GM12892 (cell line): ENCODE measurements at regions not wholly inside any gene's neighbourhood (a gene's known extent, or its start where the extent isn't known, plus 50 kb on each side); places are given as distances from the start of the nearest gene placed in this dataset.

ENCODE experiments used
- DNase-seq: peaks from one replicate; pipeline ENCODE4 v3.0.0; 2011; ENCODE audit not compliant: insufficient read length
- FAIRE-seq: peaks from 2 replicates; lab custom pipeline; 2011; peaks lifted over from hg19 to GRCh38; lab: Jason Lieb, UNC
- POLR2A ChIP-seq: IDR thresholded peaks from 2 replicates; pipeline ENCODE4 v1.6.1; 2011; ENCODE audit warnings: low read depth, low read length, control low read depth
- POLR2AphosphoS5 ChIP-seq: IDR thresholded peaks from 2 replicates; pipeline ENCODE4 v1.6.1; 2011; ENCODE audit warnings: low read depth, low read length, control low read depth
- TAF1 ChIP-seq: IDR thresholded peaks from 2 replicates; pipeline ENCODE4 v1.6.1; 2011; ENCODE audit warnings: low read depth, mild to moderate bottlenecking, control low read depth, low read length, borderline replicate concordance

DNA sequence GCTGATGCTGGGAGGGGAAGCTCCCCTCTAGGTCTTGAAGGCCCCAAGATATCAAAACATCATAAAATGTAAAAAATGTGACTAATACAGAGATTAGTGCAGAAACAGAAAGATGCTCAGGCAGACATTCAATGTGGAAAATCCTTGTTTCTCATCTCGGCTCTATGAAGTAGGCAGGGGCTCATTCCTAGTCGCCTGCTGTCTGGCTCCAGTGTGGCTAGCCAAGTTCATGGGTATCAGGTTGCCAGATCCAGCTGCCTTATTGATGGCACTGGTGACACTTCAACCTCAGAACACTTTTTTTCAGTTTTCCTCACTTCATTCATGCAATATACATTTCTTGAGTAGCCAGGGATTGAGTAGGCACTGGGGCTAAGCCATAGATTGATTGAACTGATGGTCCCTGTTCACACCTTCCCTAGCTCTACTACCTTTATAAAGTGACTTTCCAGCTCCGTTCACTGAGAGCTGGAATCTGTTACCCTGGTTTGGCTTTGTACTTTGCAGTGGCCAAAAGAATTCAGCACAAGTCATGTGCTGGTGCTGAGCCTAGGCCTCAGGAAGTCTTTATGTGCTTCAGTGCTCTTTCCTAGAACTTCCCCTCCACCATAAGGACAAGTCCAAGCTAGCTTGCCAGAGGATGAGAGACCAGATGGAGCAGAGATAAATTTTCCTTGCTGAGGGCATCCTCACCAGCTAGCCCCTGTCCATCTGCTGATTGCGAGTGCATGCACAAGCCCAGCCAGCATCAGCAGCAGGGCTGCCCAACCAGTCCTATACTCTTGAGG, 373.6 kb upstream of the ST6GAL2 start:
- TF ChIP-seq POLR2AphosphoS5: no peak
- TF ChIP-seq POLR2A: no peak
- no peak for TF ChIP-seq TAF1
- DNase-seq (no peak), FAIRE-seq (no peak)

DNA sequence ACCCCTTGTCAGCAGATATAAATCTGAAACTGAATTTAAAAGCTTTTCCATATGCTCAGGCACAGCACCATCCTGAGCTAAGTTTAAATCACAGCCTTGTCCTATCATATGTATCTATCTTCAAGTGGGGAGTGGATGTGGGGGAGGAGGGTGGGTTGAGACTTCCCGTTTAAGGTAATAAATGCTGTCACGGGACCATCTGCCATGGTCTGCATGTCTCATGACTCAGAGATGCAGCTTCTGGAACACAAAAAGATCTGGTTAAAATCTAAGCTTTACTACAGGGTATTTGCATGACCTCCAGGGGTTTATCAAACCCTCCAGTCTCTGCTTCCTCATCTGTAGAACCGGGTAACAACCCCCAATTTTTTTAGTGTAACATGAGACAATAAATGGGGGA, 377.7 kb upstream of the ST6GAL2 start:
- FAIRE-seq (no peak), DNase-seq (no peak)
- TF ChIP-seq POLR2AphosphoS5 (no peak), POLR2A (no peak), TAF1 (no peak)

GRCh38 chr2:107264184-107264583, 378.2 kb upstream of the ST6GAL2 start:
- FAIRE-seq: no peak
- DNase-seq: no peak
- TF ChIP-seq POLR2A (no peak), POLR2AphosphoS5 (no peak), TAF1 (no peak)

DNA sequence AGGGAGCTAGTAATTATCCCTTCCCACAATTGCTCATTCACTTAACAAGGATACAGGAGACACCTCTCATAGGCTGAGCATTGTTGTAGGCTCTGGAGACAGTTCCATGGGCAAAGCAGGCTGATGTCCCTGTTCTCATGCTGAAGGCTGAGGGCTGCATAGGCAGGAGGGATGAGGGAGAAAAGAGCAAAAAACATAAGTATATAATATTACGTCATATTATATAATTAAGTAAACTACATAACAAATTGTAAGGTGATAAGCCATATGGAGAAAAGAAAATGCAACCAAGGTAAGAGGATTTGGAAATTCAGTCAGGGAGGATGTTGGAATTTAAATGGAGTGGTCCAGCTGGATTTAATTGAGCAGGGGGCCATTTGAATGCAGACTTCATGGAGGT, 380.6 kb upstream of the ST6GAL2 start:
- DNase-seq (no peak), FAIRE-seq (no peak)
- TF ChIP-seq POLR2A (no peak), TAF1 (no peak), POLR2AphosphoS5 (no peak)

DNA sequence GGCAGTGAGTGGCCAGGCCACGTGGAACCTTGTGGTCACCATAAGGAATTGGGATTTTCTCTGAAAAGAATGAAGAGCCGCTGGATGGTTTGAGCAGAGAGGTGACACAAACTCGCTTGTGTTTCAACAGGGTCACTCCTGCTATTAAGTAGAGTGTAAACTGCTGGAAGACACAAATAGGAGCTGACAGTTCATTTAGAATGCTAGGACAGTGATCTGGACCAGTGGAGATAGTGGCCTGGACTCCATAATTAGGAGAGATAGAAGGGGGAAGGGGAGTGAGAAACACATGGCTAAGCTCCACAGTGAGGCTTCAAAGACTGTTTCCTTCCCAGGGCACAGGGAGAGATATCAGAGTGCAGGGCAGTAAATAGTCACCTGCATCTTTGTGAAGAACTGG, 381.1 kb upstream of the ST6GAL2 start:
- FAIRE-seq: no peak
- TF ChIP-seq TAF1: no peak
- no peak for TF ChIP-seq POLR2A
- no peak for TF ChIP-seq POLR2AphosphoS5
- DNase-seq: no peak

DNA sequence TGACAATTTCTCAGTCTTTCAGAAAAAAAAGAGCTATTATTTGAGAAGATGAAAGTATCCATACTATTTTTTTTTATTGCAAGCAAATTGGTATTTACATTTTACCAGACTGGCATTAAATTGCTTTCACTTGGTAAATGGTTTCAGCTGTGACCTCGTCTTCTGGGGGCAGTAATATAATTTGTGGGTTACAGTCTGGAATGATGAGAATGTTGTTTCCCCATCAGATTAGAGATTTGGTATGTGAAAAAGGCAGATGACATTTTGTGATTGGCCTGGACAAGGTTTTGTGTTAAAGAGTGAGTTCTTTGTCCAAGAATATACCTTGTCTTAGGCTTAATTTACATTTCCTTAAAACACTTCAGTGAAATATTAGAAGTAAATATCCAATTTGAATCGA, 390.1 kb upstream of the ST6GAL2 start:
- FAIRE-seq (no peak), DNase-seq (no peak)
- TF ChIP-seq TAF1 (no peak), POLR2AphosphoS5 (no peak), POLR2A (no peak)

- TF ChIP-seq POLR2A (no peak), TAF1 (no peak), POLR2AphosphoS5 (no peak)
- DNase-seq (no peak), FAIRE-seq (no peak)
These were observed 392.7 kb upstream of the ST6GAL2 start for GRCh38 chr2:107278672-107279071.

- DNase-seq (no peak), FAIRE-seq (no peak)
- TF ChIP-seq POLR2AphosphoS5 (no peak), POLR2A (no peak), TAF1 (no peak)
These were observed 395.7 kb upstream of the ST6GAL2 start for GRCh38 chr2:107281637-107282036.

- no peak for FAIRE-seq
- no peak for DNase-seq
- TF ChIP-seq TAF1 (no peak), POLR2A (no peak)
These were observed 396.2 kb upstream of the ST6GAL2 start for GRCh38 chr2:107282135-107282534.

- no peak for FAIRE-seq
- DNase-seq: no peak
- TF ChIP-seq TAF1 (no peak), POLR2A (no peak), POLR2AphosphoS5 (no peak)
These were observed 399.8 kb upstream of the ST6GAL2 start for GRCh38 chr2:107285621-107286299.

DNA sequence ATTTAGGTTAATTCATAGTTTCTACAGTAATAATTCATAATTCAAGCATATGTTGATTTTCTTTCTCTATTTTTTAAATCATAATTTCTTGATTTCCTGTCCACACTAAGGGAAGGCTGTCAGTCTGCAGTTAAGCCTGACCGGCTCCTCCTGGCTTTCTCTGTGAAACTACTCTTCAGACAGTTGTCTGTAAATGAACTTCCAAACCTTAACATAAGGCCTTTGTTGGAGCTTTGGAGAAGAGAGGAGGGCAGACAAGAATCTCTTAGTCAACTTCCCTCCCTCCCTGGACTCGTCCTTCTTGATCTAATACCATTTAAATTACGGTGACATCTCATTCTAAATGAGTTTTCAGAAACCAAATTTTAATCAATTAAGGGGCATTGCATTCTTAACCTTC, 404.1 kb upstream of the ST6GAL2 start:
- FAIRE-seq (no peak), DNase-seq (no peak)
- TF ChIP-seq POLR2A (no peak), POLR2AphosphoS5 (no peak), TAF1 (no peak)

GRCh38 chr2:107303964-107304363, 418.0 kb upstream of the ST6GAL2 start:
- FAIRE-seq (no peak), DNase-seq (no peak)
- no peak for TF ChIP-seq POLR2AphosphoS5
- TF ChIP-seq TAF1: no peak
- no peak for TF ChIP-seq POLR2A

DNA sequence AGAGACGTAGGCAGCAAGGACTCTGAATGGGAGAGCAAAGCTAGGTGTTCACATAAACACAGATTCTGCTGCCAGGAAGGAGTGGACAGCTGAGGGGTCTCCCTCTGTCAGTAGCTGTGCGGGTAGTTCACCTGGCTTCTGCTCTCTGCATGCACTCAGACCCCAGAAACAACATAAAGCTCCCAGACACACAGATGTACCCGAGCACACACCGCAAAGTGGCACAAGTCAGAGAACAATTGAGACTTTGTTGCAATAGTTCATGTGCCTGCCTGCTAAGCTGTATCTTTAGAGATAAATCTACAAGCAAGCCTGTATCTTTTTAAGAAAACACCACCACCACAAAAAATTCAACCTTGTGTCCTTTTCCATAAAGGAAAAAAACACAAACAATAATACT, 420.0 kb upstream of the ST6GAL2 start:
- no peak for TF ChIP-seq POLR2A
- no peak for TF ChIP-seq TAF1
- no peak for TF ChIP-seq POLR2AphosphoS5
- FAIRE-seq (no peak), DNase-seq (no peak)

DNA sequence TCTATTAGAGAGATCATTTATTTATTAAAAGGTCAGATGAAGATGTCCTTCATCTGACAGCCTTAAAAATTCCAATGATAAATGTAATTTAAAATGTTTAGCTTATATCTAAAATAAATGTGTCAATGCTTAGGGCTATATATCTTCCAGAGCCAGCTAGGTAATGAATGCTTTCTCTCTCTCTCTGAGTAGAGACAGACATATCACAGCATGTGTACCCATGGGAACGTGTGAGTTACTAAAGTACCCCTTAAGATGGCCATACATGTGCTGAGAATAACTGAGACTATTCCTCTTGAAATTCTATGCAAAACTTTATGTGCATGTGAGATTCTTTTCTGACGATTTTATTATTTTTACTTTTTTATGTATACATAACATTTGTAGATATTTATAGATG, 420.9 kb upstream of the ST6GAL2 start:
- TF ChIP-seq POLR2AphosphoS5 (no peak), TAF1 (no peak), POLR2A (no peak)
- DNase-seq: no peak
- FAIRE-seq: no peak
